Testis (tissue), 2 donors: ENCODE measurements at regions not wholly inside any gene's neighbourhood (a gene's known extent, or its start where the extent isn't known, plus 50 kb on each side); places are given as distances from the start of the nearest gene placed in this dataset.

ENCODE experiments used
- CTCF ChIP-seq, 3 experiments: fragments of 450-650 bp in 2 of 3; fragments of 200-600 bp in 1 of 3; sonication (generic) in 1 of 3; IDR thresholded peaks; one replicate each; pipeline ENCODE4 v1.5.1; 2016 to 2019; ENCODE audit warnings: antibody characterized with exemption in 3 of 3, mild to moderate bottlenecking in 2 of 3, moderate library complexity in 1 of 3
- POLR2A ChIP-seq: fragments of 450-650 bp; IDR thresholded peaks from one replicate; pipeline ENCODE4 v1.6.1; 2017; ENCODE audit warnings: antibody characterized with exemption, mild to moderate bottlenecking, moderate library complexity

DNA sequence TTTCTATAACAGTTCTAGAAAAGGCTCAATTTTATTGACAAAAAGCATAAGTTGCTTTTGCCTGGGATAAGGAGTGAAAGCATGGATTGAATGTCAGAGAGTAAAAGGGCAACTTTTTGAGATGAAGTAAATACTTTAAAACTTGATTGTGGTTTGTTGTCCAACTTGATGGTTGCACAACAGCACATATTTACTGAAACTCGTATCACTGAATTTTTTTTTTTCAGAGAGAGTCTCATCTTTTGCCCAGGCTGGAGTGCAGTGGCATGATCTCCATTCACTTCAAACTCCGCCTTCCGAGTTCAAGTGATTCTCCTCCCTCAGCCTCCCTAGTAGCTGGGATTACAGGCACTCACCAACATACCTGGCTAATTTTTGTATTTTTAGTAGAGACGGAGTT, 856.8 kb downstream of the SH3BGRL start:
- TF ChIP-seq CTCF (IDR thresholded peaks at IDR 0.05) (no peak), POLR2A (no peak)
